OCI-M2 (cell line): ENCODE measurements at regions not wholly inside any gene's neighbourhood (a gene's known extent, or its start where the extent isn't known, plus 50 kb on each side); places are given as distances from the start of the nearest gene placed in this dataset.
"Not testable (repeated sequence)": the region's sequence is repeated elsewhere in the genome, so short reads cannot be mapped to it uniquely, and the experiment has no call there.

Source experiments
- DNase-seq: peaks from one replicate; lab custom pipeline; 2025; ENCODE audit not compliant: unreplicated experiment; lab: John Stamatoyannopoulos, UW

DNA sequence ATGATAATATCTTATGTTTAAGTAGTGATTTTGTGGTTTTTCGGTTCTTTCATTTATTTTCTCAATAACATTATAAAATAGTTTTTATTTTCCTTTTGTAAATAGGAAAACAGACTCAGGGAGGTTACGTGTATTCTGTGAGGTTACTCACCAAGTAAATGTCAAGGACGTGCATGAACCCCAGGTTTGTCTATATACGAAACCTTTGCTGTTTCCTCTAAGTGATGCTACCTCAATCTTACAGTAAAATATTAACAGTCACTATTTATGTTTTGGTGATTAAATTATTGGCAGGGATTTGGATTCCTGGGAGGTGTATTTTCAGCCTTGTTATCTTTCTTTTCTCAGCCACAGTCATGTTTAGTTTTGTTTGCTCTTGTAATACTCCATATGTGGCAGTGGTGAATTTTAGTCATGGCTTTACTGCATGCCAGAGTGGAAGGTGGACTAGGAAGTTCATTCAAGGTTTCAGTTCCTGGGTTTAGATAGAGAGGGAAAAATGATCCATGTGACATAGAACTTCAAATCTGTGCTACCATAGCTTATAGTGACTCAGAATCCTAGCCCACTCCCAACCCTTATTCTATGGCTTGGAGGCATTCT, 139.9 kb downstream of the ARL4A start:
- no peak for DNase-seq

- no peak for DNase-seq
Observed at GRCh38 chr7:12827920-12828319, 140.5 kb downstream of the ARL4A start.

DNA sequence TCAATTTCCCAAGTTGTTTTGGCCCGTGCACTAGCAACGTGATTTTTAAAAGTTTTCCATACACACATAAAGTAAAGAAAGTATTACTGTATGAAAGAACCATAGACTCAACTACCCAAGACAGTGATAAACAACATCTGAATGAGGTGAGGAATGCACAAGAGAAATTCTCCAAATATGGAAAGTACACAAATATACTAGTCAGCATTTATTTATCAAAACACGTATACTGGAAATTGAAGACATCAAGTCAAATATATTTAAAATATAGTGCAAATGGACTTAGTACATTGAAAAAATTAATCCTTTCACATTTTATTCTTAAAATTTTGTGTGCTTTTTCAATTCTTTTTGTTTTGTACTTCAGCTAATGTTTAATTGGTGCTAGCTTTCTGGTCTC, 143.6 kb downstream of the ARL4A start:
- no peak for DNase-seq

DNA sequence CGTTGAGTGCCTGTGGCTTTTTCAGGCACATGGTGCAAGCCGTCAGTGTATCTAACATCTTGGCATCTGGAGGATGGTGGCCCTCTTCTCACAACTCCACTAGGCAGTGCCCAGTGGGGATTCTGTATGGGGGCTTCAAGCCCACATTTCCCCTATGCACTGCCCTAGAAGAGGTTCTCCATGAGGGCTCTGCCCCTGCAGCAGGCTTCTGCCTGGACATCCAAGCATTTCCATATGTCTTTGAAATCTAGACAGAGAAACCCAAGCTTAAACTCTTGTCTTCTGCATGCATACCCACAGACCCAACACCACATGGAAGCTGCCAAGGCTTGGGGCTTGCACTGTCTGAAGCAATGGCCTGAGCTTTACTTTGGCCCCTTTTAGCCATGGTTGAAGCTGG, 146.4 kb downstream of the ARL4A start:
- no peak for DNase-seq

DNA sequence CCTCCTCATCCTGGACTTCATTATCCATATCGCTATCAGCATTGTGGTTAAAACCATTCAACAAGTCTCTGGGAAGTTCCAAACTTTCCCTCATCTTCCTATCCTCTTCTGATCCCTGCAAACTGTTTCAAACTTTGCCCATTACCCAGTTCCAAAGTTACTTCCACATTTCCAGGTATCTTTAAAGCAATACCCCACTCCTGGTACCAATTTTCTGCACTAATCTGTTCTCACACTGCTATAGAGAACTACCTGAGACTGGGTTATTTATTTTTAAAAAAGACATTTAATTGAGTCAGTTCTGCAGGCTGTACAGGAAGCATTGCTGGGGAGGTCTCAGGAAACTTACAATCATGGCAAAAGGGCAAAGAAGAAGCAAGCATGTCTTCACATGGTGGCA, 147.3 kb downstream of the ARL4A start:
- no peak for DNase-seq

DNA sequence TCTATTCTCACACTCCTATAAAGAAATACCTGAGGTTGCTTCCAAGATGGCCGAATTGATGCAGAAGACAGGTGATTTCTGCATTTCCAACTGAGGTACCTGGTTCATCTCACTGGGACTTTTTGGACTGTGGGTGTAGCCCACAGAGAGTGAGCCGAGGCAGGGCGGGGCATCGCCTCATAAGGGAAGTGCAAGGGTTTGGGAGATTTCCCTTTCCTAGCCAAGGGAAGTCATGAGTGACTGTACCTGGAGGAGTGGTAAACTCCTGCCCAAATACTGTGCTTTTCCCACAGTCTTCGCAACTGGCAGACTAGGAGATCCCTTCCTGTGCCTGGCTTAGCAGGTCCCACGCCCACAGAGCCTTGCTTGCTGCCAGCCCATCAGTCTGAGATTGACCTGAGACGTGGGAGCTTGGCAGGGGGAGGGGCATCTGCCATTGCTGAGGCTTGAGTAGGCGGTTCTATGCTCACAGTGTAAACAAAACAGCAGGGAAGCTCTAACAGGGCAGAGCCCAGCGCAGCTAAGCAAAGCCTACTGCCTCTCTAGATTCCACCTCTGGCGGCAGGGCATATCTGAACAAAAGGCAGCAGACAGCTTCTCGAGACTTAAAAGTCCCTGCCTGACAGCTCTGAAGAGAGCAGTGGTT, 152.2 kb downstream of the ARL4A start:
- DNase-seq = no peak

DNA sequence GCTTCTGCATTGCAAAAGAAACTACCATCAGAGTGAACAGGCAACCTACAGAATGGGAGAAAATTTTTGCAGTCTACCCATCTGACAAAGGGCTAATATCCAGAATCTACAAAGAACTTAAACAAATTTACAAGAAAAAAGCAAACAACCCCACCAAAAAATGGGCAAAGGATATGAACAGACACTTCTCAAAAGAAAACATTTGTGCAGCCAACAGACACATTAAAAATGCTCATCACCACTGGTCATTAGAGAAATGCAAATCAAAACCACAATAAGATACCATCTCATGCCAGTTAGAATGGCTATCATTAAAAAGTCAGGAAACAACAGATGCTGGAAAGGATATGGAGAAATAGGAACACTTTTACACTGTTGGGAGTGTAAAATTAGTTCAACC, 157.3 kb downstream of the ARL4A start:
- not testable (repeated sequence) for DNase-seq

DNA sequence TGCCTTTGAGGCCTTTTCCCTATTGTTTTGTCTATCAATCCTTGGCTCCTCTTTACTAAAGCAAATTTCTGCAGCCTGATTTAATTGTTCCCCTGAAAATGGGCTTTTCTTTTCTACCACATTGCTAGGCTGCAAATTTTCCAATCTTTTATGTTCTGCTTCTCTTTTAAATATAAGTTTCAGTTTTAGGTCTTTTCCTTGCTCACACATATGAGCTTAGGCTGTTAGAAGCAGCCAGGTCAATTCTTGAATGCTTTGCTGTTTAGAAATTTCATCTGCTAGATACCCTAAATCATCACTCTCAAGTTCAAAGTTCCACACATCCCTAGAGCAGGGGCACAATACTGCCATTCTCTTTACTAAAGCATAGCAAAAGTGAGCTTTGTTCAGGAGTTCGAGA, 159.6 kb downstream of the ARL4A start:
- no peak for DNase-seq

DNA sequence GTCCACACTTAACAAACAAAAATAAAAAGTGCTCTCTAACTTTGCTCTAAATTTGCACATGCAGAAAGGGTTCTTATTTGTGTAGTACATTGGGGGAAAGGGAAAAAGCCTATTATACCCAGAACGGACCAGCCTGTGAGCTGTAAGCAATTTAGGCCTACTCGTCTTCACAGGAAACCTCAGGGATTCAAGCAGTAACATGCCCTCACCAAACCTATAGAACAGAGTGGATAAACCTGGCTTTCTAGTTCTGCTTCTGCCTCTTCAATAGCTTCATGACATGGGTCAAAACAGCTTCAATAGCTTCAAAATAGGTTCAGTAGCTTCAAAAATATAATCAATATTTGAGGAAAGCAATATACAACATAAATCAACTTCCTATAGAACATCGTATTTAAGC, 163.7 kb downstream of the ARL4A start:
- no peak for DNase-seq

- no peak for DNase-seq
Observed at GRCh38 chr7:12851841-12852240, 164.4 kb downstream of the ARL4A start.

DNA sequence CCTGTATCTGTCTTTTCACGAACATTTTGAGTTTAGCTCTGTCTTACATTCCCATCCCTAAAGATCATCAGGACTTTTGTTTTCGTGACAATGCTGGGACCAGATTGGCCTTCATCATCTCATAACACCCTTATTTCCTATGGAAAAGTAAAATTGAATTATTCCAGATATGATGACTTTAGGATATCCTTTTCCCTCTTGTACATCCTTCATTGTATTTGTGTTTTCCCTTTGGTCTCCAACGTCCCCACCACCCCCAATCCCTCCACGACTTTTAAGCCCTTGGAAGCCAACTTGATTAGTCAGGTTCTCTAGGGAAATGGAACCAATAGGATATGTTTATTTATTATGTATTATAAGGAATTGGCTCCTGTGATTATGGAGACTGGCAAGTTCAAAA, 167.6 kb downstream of the ARL4A start:
- DNase-seq = no peak

DNA sequence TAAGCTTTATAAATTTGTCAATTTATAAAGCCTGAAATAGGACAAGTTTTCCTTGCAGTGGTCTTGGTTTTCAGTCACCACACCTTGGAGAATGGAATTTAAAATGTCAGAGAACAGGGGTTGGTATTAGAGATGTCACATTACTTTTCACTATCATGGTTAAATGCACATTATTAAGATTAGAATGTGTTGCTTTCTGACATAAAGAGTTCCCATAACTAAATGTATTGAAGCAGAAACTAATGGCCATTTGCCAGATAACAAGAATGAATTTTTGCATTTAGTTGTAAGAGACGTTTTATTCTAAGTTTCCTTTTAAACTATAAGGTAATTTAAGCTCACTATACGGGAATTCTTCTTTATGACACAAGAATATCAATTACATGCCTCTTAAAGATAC, 172.3 kb downstream of the ARL4A start:
- DNase-seq = no peak

GRCh38 chr7:12861070-12861469, 173.6 kb downstream of the ARL4A start:
- no peak for DNase-seq

DNA sequence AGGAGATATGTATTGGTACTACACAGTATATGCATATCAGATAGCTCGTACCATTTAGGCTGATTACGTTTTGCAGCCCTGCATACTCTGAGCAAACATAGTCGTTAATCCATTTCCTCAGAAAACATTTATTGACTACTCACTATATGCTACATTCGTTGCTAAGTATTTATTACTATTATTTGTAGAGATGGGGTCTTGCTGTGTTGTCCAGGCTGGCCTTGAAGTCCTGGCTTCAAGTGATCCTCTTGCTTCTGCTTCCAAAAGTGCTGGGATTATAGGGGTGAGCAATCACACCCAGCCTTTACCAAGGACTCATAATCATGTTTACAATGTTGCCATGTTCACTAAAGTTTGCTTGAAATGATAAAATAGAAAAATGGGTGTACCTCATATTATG, 174.7 kb downstream of the ARL4A start:
- DNase-seq = no peak

DNA sequence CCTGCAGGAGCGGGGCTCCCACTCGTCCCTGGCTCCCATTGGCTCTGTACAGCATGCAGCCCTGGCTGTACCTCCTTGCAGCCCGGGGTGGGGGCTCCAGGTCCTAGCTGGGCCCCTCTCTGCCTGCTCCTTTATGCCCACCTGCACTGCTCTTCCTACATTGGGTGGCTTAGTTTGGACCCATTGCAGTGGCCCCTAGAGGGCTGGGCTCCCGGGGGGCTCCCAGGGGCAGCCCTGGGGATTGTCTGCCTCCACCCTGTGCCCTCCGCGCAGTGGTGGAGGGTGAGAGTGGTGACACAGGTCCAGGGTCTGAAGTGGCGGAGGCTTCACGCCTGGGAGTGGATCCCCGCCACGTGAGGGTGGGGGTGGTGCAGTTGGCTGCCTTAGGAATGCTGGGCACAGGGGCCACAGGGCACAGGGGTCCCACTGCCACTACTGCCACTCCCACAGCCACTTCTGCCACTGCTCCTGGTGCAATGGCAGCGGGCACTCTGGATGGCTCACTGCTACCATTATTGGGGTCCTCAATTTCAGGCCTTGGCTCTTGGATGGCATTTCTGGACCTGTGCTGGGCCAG, 177.1 kb downstream of the ARL4A start:
- DNase-seq = no peak

DNA sequence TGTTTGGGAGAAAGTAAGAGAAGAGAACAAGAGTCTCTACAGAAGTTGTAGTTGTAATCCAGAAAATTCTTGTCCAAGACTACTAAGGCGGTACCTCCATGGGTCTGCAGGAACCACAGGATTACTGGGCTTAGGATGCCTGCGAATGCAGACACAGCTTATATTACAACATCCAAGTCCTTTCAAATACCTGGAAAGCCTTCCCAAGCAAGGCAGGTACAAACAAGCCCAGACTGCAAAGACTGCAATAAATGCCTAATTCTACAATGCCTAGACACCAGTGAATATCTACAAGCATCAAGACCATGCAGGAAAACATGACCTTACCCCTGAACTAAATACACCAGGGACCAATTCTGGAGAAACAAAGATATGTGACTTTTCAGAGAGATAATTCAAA, 178.2 kb downstream of the ARL4A start:
- DNase-seq = no peak

DNA sequence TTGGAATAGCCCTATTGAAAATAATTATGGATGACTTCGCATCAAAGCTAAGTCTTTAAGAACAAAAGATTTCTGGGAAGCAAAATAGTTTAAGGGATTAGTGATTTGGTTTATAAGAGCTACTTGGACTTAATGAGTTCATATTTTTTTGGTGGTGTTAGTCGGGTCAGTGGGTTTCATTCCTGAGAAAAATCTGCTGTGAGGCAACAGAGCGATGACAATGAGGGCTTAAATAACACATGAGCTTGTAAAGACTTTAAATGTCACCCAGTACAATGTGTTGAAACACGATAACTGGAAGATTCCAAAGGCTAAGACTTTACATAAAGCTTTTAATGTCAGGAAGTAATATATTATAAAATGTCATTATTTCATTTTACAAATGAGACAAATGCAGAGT, 178.8 kb downstream of the ARL4A start:
- DNase-seq = no peak

- no peak for DNase-seq
Observed at GRCh38 chr7:12868027-12868426, 180.6 kb downstream of the ARL4A start.

- DNase-seq = no peak
Observed at GRCh38 chr7:12870219-12870618, 182.8 kb downstream of the ARL4A start.

- no peak for DNase-seq
Observed at GRCh38 chr7:12872487-12872886, 185.1 kb downstream of the ARL4A start.

GRCh38 chr7:12873571-12873970, 186.1 kb downstream of the ARL4A start:
- no peak for DNase-seq

DNA sequence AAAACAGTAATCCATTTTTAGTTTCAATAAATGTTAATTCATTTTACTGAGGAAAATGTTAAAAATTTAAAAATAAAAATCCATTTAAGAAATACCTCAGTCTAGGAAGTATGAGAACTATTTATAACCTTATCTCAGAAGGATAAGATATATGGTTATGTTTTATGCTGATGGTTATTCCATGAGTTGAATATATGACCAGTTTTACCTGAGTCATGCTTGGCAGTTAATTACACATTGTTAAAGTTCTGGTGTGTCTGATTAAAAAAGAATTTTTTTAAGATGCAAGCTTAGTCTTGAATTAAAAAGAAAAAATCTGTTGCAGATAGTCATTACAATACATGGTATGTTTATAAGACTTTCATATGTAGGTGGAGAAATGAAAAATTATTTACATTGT, 191.7 kb downstream of the ARL4A start:
- no peak for DNase-seq

DNA sequence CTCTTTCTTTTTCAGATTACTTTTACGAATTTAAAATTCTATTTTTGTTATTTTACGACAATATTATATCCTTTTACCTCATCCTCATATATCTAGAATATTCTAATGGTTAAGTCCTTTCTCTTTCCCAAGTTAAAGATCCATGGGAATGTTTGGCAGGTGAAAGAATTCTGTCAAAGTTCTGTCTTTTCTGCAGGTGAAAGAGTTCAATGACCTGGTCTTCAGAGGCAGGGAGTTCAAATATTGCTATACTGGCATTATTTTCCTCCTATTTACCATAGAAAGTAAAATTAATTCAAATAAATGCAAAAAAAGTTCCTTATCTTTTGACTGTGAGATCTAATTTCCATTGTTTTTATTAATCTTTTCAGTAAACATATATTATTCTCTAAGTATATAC, 194.3 kb downstream of the ARL4A start:
- no peak for DNase-seq
